ENCODE measurements at regions not wholly inside any gene's neighbourhood (a gene's known extent, or its start where the extent isn't known, plus 50 kb on each side); places are given as distances from the start of the nearest gene placed in this dataset.

DNA sequence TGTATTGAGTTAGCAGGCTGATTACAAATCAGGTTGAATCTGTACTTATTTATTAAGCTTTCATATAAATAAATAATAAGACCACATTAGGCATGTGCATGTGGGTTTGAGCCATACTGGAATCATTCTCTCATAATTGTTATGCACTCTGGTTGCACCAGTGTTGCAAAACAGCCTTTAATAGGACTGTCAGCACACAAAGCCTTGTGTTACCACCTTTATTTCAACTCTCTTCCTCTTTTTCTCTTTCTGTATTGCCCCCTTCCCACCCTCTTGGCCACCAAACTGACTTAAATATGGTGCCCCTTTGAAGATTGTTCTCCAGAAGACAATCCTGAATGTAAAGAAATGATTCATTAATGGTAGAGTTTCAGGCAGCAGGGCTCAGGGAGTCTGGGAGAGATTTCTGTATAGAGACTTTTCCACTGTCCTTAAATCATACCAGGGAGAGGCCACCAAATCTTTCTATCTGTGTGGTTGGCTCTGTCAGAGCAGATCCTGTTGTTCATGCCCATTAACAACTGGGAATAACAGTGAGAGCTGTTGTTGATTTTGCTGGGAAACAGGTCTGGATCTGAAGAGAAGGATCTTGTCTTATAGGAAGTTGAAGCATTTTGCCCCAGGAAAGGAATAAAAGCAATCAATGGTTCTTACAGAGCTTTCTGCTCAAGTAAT is 131.6 kb upstream of the SOX4 start:
- Histone ChIP-seq H3K9me3 (ENCODE audit: low read depth) (no peaks in the 10 kb centered on the region), H3K4me3 (no peak overlapping the region), H3K4me1 (ENCODE audit: low read depth) (peaks cover 8% of the 10 kb centered on the region), H3K36me3 (no peaks in the 10 kb centered on the region), H3K27ac (no peak overlapping the region), H3K27me3 (no peaks in the 10 kb centered on the region)
- DNase-seq (ENCODE audit: low read depth in 1 of 2, low spot score in 1 of 2), result no peak
- TF ChIP-seq, protein P1, sequence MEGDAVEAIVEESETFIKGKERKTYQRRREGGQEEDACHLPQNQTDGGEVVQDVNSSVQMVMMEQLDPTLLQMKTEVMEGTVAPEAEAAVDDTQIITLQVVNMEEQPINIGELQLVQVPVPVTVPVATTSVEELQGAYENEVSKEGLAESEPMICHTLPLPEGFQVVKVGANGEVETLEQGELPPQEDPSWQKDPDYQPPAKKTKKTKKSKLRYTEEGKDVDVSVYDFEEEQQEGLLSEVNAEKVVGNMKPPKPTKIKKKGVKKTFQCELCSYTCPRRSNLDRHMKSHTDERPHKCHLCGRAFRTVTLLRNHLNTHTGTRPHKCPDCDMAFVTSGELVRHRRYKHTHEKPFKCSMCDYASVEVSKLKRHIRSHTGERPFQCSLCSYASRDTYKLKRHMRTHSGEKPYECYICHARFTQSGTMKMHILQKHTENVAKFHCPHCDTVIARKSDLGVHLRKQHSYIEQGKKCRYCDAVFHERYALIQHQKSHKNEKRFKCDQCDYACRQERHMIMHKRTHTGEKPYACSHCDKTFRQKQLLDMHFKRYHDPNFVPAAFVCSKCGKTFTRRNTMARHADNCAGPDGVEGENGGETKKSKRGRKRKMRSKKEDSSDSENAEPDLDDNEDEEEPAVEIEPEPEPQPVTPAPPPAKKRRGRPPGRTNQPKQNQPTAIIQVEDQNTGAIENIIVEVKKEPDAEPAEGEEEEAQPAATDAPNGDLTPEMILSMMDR (IDR thresholded peaks at IDR 0.05; ENCODE audit: low read depth, low read length), result no peak

DNA sequence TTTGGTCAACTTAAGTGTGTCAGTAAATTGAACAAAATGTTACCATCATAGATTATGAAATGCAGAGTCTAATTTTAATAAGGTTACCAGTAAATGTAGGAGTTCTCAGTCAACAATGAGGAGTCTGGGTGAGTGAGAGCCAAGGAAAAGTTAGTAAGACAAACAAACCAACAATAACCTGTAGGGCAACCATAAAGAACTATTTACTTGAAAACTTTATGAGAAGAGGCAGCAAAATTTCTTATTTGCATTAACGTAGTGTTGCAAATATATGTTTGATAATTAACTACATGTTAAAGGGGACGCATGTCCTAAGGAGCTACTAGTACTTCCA is 131.1 kb upstream of the SOX4 start:
- Histone ChIP-seq H3K4me3 (no peak overlapping the region), H3K4me1 (ENCODE audit: low read depth) (peaks cover 8% of the 10 kb centered on the region), H3K36me3 (no peaks in the 10 kb centered on the region), H3K27me3 (no peaks in the 10 kb centered on the region), H3K9me3 (ENCODE audit: low read depth) (no peaks in the 10 kb centered on the region), H3K27ac (no peak overlapping the region)
- TF ChIP-seq, protein P1 (IDR thresholded peaks at IDR 0.05; ENCODE audit: low read depth, low read length), result no peak
- DNase-seq (ENCODE audit: low read depth in 1 of 2, low spot score in 1 of 2), result no peak

DNA sequence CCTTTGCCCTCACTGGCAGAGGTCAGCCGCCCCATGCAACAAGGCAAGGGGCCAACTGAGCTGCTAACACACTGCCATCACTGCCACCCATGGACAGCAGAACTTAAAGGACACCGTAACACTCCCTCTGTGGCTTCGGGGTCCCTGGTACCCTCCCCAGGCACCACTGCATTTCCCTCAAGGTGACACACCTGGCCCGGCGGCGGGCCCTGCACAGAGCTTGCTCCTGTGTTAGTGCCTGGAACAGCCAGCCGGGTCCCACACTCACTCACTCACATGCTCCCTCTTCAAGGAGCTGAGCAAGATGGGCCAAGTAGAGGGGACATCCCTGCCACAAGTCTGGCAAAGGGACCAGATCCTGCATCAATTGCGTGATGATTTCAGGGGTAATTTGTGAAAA is 126.5 kb upstream of the SOX4 start:
- Histone ChIP-seq H3K36me3 (no peaks in the 10 kb centered on the region), H3K27ac (no peak overlapping the region), H3K4me1 (ENCODE audit: low read depth) (no peaks in the 10 kb centered on the region), H3K4me3 (no peak overlapping the region), H3K9me3 (ENCODE audit: low read depth) (no peaks in the 10 kb centered on the region), H3K27me3 (no peaks in the 10 kb centered on the region)
- no peak for DNase-seq (ENCODE audit: low read depth in 1 of 2, low spot score in 1 of 2)
- TF ChIP-seq, protein P1 (IDR thresholded peaks at IDR 0.05; ENCODE audit: low read depth, low read length), result no peak

DNA sequence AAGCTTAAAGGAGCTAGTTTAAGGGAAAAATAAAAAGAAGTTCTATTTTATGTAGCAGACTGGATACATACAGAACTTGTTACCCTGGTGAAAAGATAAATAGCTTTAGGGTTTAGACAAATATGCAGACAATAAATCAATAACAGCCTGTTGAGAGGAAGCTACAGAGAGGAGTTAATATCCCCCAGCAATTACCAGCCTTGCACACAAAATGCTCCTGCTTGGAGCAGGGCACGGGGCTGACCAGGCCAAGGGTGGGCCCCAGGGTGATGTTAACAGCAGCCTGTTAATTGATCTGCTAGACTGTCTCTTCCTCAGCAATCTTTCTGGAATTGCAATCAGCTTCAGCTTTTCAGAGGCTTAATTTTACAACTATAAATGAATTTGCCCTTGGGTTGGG is 125.1 kb upstream of the SOX4 start:
- Histone ChIP-seq H3K4me3 (no peak overlapping the region), H3K9me3 (ENCODE audit: low read depth) (no peaks in the 10 kb centered on the region), H3K36me3 (no peaks in the 10 kb centered on the region), H3K4me1 (ENCODE audit: low read depth) (no peaks in the 10 kb centered on the region), H3K27ac (no peak overlapping the region), H3K27me3 (no peaks in the 10 kb centered on the region)
- DNase-seq (ENCODE audit: low read depth in 1 of 2, low spot score in 1 of 2), result no peak
- TF ChIP-seq, protein P1 (IDR thresholded peaks at IDR 0.05; ENCODE audit: low read depth, low read length), result no peak

DNA sequence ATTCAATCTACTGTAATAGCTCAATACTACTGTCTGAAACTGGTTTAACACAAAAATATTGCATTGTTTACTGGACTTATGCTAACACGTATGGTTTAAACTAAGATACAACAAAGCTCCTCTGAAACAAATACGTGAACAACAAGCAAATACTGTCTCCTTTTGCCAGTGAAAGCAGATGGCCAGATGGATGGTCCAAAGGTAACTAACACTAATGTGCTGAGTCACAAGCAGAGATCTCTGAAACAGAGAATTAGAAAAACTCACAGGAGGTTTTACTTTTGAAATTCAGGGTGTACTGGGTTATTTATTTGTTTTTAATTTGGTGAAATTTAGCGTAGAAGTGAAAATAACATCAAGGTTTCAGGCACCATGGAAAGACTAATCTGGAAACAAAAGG is 124.3 kb upstream of the SOX4 start:
- TF ChIP-seq, protein P1 (IDR thresholded peaks at IDR 0.05; ENCODE audit: low read depth, low read length), result no peak
- Histone ChIP-seq H3K4me1 (ENCODE audit: low read depth) (no peaks in the 10 kb centered on the region), H3K27me3 (no peaks in the 10 kb centered on the region), H3K27ac (no peak overlapping the region), H3K4me3 (no peak overlapping the region), H3K9me3 (ENCODE audit: low read depth) (no peaks in the 10 kb centered on the region), H3K36me3 (no peaks in the 10 kb centered on the region)
- DNase-seq (ENCODE audit: low read depth in 1 of 2, low spot score in 1 of 2), result no peak

DNA sequence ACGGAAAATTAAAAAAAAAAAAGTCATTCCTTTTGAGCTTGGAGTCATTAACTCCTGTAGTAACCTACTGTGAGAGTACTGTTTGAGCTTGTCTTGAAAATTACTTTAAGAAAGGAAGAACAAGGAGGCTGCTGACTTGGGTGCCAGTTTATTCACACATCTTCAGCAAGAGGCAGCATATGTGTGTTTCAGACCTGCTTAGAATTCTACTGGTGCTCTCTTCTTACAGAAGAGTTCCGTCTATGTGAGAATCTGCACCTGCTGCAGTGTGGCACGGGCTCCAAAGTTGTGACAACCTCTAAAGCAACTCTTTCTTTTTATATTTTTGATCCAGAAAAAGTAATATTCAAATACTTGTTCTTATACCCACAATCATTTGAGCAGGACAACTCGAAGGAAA is 117.4 kb upstream of the SOX4 start:
- no peaks in the 10 kb centered on the region for H3K9me3 ChIP-seq (ENCODE audit: low read depth)
- H3K27ac ChIP-seq, result no peak overlapping the region
- no peak for DNase-seq (ENCODE audit: low read depth in 1 of 2, low spot score in 1 of 2)
- H3K4me1 ChIP-seq (ENCODE audit: low read depth), result peaks cover 9% of the 10 kb centered on the region
- TF ChIP-seq, protein P1 (IDR thresholded peaks at IDR 0.05; ENCODE audit: low read depth, low read length), result no peak
- no peaks in the 10 kb centered on the region for H3K27me3 ChIP-seq
- no peaks in the 10 kb centered on the region for H3K36me3 ChIP-seq
- H3K4me3 ChIP-seq, result no peak overlapping the region

Data from cardiac muscle cell (in vitro differentiated cells and primary cell).